ENCODE measurements at regions not wholly inside any gene's neighbourhood (a gene's known extent, or its start where the extent isn't known, plus 50 kb on each side); places are given as distances from the start of the nearest gene placed in this dataset.

GRCh38 chr22:47408409-47408808 lies 646.0 kb downstream of the TBC1D22A start:
- H3K9me2 ChIP-seq (ENCODE audit: insufficient read depth), result no peaks in the 10 kb centered on the region
- Mint-ChIP-seq H3K9me3 (peaks cover 98% of the 10 kb centered on the region), H3K36me3 (ENCODE audit: low read depth) (peaks cover 55% of the 10 kb centered on the region), H3K27ac (no peak overlapping the region), H3K27me3 (ENCODE audit: insufficient read depth, low read depth, poor library complexity) (peaks cover 6% of the 10 kb centered on the region), H3K4me3 (no peak overlapping the region), H3K4me1 (no peaks in the 10 kb centered on the region)
- TF ChIP-seq CREB1 (CRISPR knock-in tag; IDR thresholded peaks at IDR 0.05; ENCODE audit: low read depth) (no peak), EZH2 (IDR thresholded peaks at IDR 0.05; ENCODE audit: low read depth, unreplicated experiment) (no peak), JUNB (IDR thresholded peaks at IDR 0.05; ENCODE audit: unreplicated experiment) (no peak), NANOG (IDR thresholded peaks at IDR 0.05; ENCODE audit: borderline replicate concordance) (no peak), EZH2phosphoT487 (IDR thresholded peaks at IDR 0.05; ENCODE audit: unreplicated experiment) (no peak), POLR2AphosphoS5 (IDR thresholded peaks at IDR 0.05; ENCODE audit: low read depth) (no peak), ZNF114 (CRISPR knock-in tag; IDR thresholded peaks at IDR 0.05) (no peak), STAT1 (IDR thresholded peaks at IDR 0.05; ENCODE audit: unreplicated experiment) (no peak), ZNF462 (CRISPR knock-in tag; IDR thresholded peaks at IDR 0.05) (no peak), ZNF331 (CRISPR knock-in tag; IDR thresholded peaks at IDR 0.05; ENCODE audit: low read depth) (no peak)
- TF ChIP-seq, protein P1, sequence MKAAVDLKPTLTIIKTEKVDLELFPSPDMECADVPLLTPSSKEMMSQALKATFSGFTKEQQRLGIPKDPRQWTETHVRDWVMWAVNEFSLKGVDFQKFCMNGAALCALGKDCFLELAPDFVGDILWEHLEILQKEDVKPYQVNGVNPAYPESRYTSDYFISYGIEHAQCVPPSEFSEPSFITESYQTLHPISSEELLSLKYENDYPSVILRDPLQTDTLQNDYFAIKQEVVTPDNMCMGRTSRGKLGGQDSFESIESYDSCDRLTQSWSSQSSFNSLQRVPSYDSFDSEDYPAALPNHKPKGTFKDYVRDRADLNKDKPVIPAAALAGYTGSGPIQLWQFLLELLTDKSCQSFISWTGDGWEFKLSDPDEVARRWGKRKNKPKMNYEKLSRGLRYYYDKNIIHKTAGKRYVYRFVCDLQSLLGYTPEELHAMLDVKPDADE (IDR thresholded peaks at IDR 0.05), result no peak
- TF ChIP-seq, protein P2, sequence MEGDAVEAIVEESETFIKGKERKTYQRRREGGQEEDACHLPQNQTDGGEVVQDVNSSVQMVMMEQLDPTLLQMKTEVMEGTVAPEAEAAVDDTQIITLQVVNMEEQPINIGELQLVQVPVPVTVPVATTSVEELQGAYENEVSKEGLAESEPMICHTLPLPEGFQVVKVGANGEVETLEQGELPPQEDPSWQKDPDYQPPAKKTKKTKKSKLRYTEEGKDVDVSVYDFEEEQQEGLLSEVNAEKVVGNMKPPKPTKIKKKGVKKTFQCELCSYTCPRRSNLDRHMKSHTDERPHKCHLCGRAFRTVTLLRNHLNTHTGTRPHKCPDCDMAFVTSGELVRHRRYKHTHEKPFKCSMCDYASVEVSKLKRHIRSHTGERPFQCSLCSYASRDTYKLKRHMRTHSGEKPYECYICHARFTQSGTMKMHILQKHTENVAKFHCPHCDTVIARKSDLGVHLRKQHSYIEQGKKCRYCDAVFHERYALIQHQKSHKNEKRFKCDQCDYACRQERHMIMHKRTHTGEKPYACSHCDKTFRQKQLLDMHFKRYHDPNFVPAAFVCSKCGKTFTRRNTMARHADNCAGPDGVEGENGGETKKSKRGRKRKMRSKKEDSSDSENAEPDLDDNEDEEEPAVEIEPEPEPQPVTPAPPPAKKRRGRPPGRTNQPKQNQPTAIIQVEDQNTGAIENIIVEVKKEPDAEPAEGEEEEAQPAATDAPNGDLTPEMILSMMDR (conservative IDR thresholded peaks at IDR 0.05; ENCODE audit: low read depth in 2 of 2), result no peak
- TF ChIP-seq, protein P3, sequence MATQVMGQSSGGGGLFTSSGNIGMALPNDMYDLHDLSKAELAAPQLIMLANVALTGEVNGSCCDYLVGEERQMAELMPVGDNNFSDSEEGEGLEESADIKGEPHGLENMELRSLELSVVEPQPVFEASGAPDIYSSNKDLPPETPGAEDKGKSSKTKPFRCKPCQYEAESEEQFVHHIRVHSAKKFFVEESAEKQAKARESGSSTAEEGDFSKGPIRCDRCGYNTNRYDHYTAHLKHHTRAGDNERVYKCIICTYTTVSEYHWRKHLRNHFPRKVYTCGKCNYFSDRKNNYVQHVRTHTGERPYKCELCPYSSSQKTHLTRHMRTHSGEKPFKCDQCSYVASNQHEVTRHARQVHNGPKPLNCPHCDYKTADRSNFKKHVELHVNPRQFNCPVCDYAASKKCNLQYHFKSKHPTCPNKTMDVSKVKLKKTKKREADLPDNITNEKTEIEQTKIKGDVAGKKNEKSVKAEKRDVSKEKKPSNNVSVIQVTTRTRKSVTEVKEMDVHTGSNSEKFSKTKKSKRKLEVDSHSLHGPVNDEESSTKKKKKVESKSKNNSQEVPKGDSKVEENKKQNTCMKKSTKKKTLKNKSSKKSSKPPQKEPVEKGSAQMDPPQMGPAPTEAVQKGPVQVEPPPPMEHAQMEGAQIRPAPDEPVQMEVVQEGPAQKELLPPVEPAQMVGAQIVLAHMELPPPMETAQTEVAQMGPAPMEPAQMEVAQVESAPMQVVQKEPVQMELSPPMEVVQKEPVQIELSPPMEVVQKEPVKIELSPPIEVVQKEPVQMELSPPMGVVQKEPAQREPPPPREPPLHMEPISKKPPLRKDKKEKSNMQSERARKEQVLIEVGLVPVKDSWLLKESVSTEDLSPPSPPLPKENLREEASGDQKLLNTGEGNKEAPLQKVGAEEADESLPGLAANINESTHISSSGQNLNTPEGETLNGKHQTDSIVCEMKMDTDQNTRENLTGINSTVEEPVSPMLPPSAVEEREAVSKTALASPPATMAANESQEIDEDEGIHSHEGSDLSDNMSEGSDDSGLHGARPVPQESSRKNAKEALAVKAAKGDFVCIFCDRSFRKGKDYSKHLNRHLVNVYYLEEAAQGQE (IDR thresholded peaks at IDR 0.05; ENCODE audit: unreplicated experiment), result no peak
- no peak overlapping the region for H3K4me2 ChIP-seq
- H3K79me2 ChIP-seq (replicated peaks; ENCODE audit: insufficient read depth), result no peaks in the 10 kb centered on the region
- DNase-seq (ENCODE audit: low spot score) (no peak), ATAC-seq (no peak)
- no peaks in the 10 kb centered on the region for H3F3A ChIP-seq (replicated peaks; ENCODE audit: low read depth)
- H2AFZ ChIP-seq, result no peak overlapping the region
- H3K4me1 ChIP-seq (ENCODE audit: insufficient read depth), result no peaks in the 10 kb centered on the region
- no peak overlapping the region for H3K27ac ChIP-seq (ENCODE audit: low read depth)
- H3K36me3 ChIP-seq (ENCODE audit: insufficient read depth), result no peaks in the 10 kb centered on the region
- H3K27me3 ChIP-seq (ENCODE audit: insufficient read depth), result no peaks in the 10 kb centered on the region
- no peaks in the 10 kb centered on the region for H4K20me1 ChIP-seq (replicated peaks; ENCODE audit: insufficient read depth)
- H3K4me3 ChIP-seq, result no peak overlapping the region

All from GM23338 (cell line).